Activated CD4-positive, alpha-beta T cell treated with anti-CD3 and anti-CD28 coated beads, Interleukin-2, Interleukin-6, amounts not matched to agents 100 ng/mL and 50 ng/mL, durations not matched to agents 16 hours and 8 hours (primary cell): ENCODE measurements at regions not wholly inside any gene's neighbourhood (a gene's known extent, or its start where the extent isn't known, plus 50 kb on each side); places are given as distances from the start of the nearest gene placed in this dataset.

Experiments used
- DNase-seq: peaks from one replicate; pipeline ENCODE4 v3.0.0-alpha.2; 2020

GRCh38 chr14:76924371-76925096, 98.3 kb downstream of the LRRC74A start:
- DNase-seq = no peak

- DNase-seq = no peak
Observed at GRCh38 chr14:76923431-76924370, 97.5 kb downstream of the LRRC74A start.

GRCh38 chr14:76922584-76922983, 96.4 kb downstream of the LRRC74A start:
- DNase-seq = no peak

- DNase-seq = no peak
Observed at GRCh38 chr14:76922092-76922491, 95.9 kb downstream of the LRRC74A start.

GRCh38 chr14:76921088-76921399, 94.8 kb downstream of the LRRC74A start:
- DNase-seq = no peak

- no peak for DNase-seq
Observed at GRCh38 chr14:76920331-76921087, 94.3 kb downstream of the LRRC74A start.

GRCh38 chr14:76919431-76920330, 93.5 kb downstream of the LRRC74A start:
- DNase-seq = no peak
